Colonic mucosa (tissue), 4 donors: ENCODE measurements at regions not wholly inside any gene's neighbourhood (a gene's known extent, or its start where the extent isn't known, plus 50 kb on each side); places are given as distances from the start of the nearest gene placed in this dataset.

Source experiments
- DNase-seq: peaks from one replicate; pipeline ENCODE4 v3.0.0-alpha.2; 2020
- H3K27ac ChIP-seq: fragments of 200-600 bp; one replicate; pipeline ENCODE4 v1.8.0; 2021
- H3K27me3 ChIP-seq: fragments of 200-600 bp; one replicate; pipeline ENCODE4 v1.8.0; 2021
- H3K36me3 ChIP-seq: fragments of 200-600 bp; one replicate; pipeline ENCODE4 v1.8.0; 2021
- H3K4me1 ChIP-seq: fragments of 200-600 bp; one replicate; pipeline ENCODE4 v1.8.0; 2021; ENCODE audit warnings: mild to moderate bottlenecking
- H3K4me3 ChIP-seq: fragments of 200-600 bp; one replicate; pipeline ENCODE4 v1.8.0; 2021
- H3K9ac ChIP-seq, 2 donors: one replicate each; pipeline ENCODE4 v1.7.0; 2013; ENCODE audit warnings: control low read depth in 2 of 2, low read depth in 2 of 2, low read length in 2 of 2
- H3K9me3 ChIP-seq: fragments of 200-600 bp; one replicate; pipeline ENCODE4 v1.8.0; 2021
- CTCF ChIP-seq: fragments of 200-600 bp; IDR thresholded peaks from one replicate; pipeline ENCODE4 v1.8.0; 2022; ENCODE audit warnings: antibody characterized with exemption, mild to moderate bottlenecking
- intact Hi-C: fragments of 100-400 bp; cut with DNase I; formaldehyde crosslinking; loops from one replicate; pipeline ENCODE4 v1.14.1; 2022
- donor health status: healthy.
- donor health status: DM: no; HTN: no; CAD: no.
- donor health status: DM: no; HTN: no; CAD: no.

GRCh38 chr5:39801306-39801705, 376.5 kb upstream of the DAB2 start:
- Histone ChIP-seq H3K4me1 (no peaks in the 10 kb centered on the region), H3K9me3 (no peaks in the 10 kb centered on the region), H3K4me3 (no peak overlapping the region), H3K9ac (no peak overlapping the region), H3K27me3 (no peaks in the 10 kb centered on the region), H3K36me3 (no peaks in the 10 kb centered on the region), H3K27ac (no peak overlapping the region)
- intact Hi-C loops: no loop called here
- no peak for DNase-seq
- no peak for TF ChIP-seq CTCF

DNA sequence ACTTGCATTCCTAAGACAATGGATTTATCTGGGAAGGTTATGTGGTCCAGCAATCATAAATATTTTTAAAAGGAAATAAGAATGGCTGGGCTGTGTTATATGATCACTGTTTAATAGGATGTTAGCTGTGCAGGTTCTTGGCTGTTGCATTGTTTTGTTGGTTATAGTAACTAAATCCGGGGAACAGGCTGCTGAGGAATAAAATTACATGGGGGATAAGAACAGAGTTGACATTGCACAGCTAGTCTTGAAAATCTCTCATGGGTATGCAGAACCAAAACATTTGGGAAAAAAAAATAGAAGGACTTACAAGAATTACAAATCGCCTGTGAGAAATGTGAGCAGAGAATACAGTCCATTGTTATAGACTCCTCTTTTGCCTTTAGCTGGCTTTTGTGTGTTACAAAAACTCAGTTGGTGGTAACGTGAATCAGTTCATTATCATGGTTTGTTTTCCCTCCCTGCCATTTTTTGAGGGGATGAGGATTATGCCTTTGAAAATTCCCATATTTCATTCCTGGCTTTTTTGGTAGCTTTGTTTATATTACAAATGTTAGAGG, 375.3 kb upstream of the DAB2 start:
- TF ChIP-seq CTCF: no peak
- Histone ChIP-seq H3K4me3 (no peak overlapping the region), H3K36me3 (no peaks in the 10 kb centered on the region), H3K4me1 (no peaks in the 10 kb centered on the region), H3K9me3 (no peaks in the 10 kb centered on the region), H3K9ac (no peak overlapping the region), H3K27me3 (no peaks in the 10 kb centered on the region), H3K27ac (no peak overlapping the region)
- intact Hi-C loops: no loop called here
- no peak for DNase-seq

GRCh38 chr5:39799242-39799641, 374.5 kb upstream of the DAB2 start:
- Histone ChIP-seq H3K9ac (no peak overlapping the region), H3K4me1 (no peaks in the 10 kb centered on the region), H3K36me3 (no peaks in the 10 kb centered on the region), H3K4me3 (no peak overlapping the region), H3K27me3 (no peaks in the 10 kb centered on the region), H3K27ac (no peak overlapping the region), H3K9me3 (no peaks in the 10 kb centered on the region)
- intact Hi-C loops: no loop called here
- no peak for DNase-seq
- TF ChIP-seq CTCF: no peak

- Histone ChIP-seq H3K4me1 (no peaks in the 10 kb centered on the region), H3K9me3 (no peaks in the 10 kb centered on the region), H3K4me3 (no peak overlapping the region), H3K9ac (no peak overlapping the region), H3K27ac (no peak overlapping the region), H3K27me3 (no peaks in the 10 kb centered on the region), H3K36me3 (no peaks in the 10 kb centered on the region)
- intact Hi-C loops: no loop called here
- TF ChIP-seq CTCF: no peak
- no peak for DNase-seq
Observed at GRCh38 chr5:39794513-39795210, 369.9 kb upstream of the DAB2 start.

GRCh38 chr5:39785410-39785809, 360.6 kb upstream of the DAB2 start:
- TF ChIP-seq CTCF: no peak
- H3K27ac ChIP-seq: no peak overlapping the region
- no peaks in the 10 kb centered on the region for H3K36me3 ChIP-seq
- no peaks in the 10 kb centered on the region for H3K27me3 ChIP-seq
- no peak for DNase-seq
- no peak overlapping the region for H3K9ac ChIP-seq
- intact Hi-C loops: no loop called here
- H3K4me3 ChIP-seq: no peak overlapping the region
- no peaks in the 10 kb centered on the region for H3K9me3 ChIP-seq
- no peaks in the 10 kb centered on the region for H3K4me1 ChIP-seq
